ENCODE measurements at regions not wholly inside any gene's neighbourhood (a gene's known extent, or its start where the extent isn't known, plus 50 kb on each side); places are given as distances from the start of the nearest gene placed in this dataset.

DNA sequence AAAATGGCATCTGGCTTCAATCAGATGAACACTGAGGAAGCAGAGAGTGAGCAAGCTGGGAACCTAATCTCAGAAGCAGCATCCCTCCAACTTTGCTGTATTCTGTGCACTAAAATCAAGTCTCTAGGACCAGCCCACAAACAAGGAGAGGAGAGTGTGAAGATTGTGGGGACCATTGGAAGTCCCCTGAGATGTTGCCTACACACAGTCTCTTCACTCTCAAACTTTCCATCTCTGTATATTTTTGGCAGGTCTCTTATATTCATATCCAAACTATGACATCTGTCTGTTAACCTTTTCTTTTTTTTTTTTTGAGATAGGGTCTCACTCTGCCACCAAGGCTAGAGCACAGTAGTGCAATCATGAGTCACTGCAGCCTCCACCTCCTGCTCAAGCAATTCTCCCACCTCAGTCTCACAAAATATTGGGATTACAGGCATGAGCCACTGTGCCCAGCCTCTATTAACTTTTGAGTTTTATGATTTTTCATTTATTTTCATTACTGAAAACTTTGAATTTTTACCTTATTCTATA lies 1096.4 kb downstream of the TBC1D22A start:
- Histone ChIP-seq H3K4me3 (no peak overlapping the region), H3K36me3 (ENCODE audit: insufficient read depth in 1 of 2, low read depth in 1 of 2) (no peaks in the 10 kb centered on the region), H3K27ac (no peak overlapping the region), H3K27me3 (ENCODE audit: insufficient read depth in 3 of 3, low read length in 2 of 3) (no peaks in the 10 kb centered on the region), H3K4me1 (no peaks in the 10 kb centered on the region), H3K9me3 (no peaks in the 10 kb centered on the region)
- ATAC-seq (no peak), DNase-seq (no peak)
- intact Hi-C loops (cut with DNase I) = no loop called here
- no peak for TF ChIP-seq CTCF (IDR thresholded peaks at IDR 0.05)

GRCh38 chr22:47854680-47855079 lies 1092.2 kb downstream of the TBC1D22A start:
- WGBS, 3 donors = 70 to 74% (median 72%) methylated on average over 4 of the region's 4 CpGs
- intact Hi-C loops (cut with DNase I) = no loop called here
- H3K27ac ChIP-seq = no peak overlapping the region
- no peaks in the 10 kb centered on the region for H3K4me1 ChIP-seq
- H3K36me3 ChIP-seq (ENCODE audit: insufficient read depth in 1 of 2, low read depth in 1 of 2) = no peaks in the 10 kb centered on the region
- ATAC-seq (no peak), DNase-seq (no peak)
- TF ChIP-seq CTCF (IDR thresholded peaks at IDR 0.05) = no peak
- H3K27me3 ChIP-seq (ENCODE audit: insufficient read depth in 3 of 3, low read length in 2 of 3) = no peaks in the 10 kb centered on the region
- no peak overlapping the region for H3K4me3 ChIP-seq
- no peaks in the 10 kb centered on the region for H3K9me3 ChIP-seq

- ATAC-seq (no peak), DNase-seq (no peak)
- 71 to 74% (median 73%) methylated on average over 5 of the region's 5 CpGs for WGBS, 3 donors
- Histone ChIP-seq H3K9me3 (no peaks in the 10 kb centered on the region), H3K27ac (no peak overlapping the region), H3K36me3 (ENCODE audit: insufficient read depth in 1 of 2, low read depth in 1 of 2) (no peaks in the 10 kb centered on the region), H3K4me3 (no peak overlapping the region), H3K27me3 (ENCODE audit: insufficient read depth in 3 of 3, low read length in 2 of 3) (no peaks in the 10 kb centered on the region), H3K4me1 (no peaks in the 10 kb centered on the region)
- intact Hi-C loops (cut with DNase I) = no loop called here
- no peak for TF ChIP-seq CTCF (IDR thresholded peaks at IDR 0.05)
These were observed 1091.8 kb downstream of the TBC1D22A start for GRCh38 chr22:47854251-47854650.

- H3K36me3 ChIP-seq (ENCODE audit: insufficient read depth in 1 of 2, low read depth in 1 of 2) = no peaks in the 10 kb centered on the region
- no peak for TF ChIP-seq CTCF (IDR thresholded peaks at IDR 0.05)
- no peaks in the 10 kb centered on the region for H3K9me3 ChIP-seq
- DNase-seq (no peak), ATAC-seq (no peak)
- no peak overlapping the region for H3K27ac ChIP-seq
- H3K27me3 ChIP-seq (ENCODE audit: insufficient read depth in 3 of 3, low read length in 2 of 3) = no peaks in the 10 kb centered on the region
- no peak overlapping the region for H3K4me3 ChIP-seq
- intact Hi-C loops (cut with DNase I) = no loop called here
- no peaks in the 10 kb centered on the region for H3K4me1 ChIP-seq
- 83 to 92% (median 90%) methylated on average over 3 of the region's 3 CpGs for WGBS, 3 donors
These were observed 1091.3 kb downstream of the TBC1D22A start for GRCh38 chr22:47853750-47854149.

DNA sequence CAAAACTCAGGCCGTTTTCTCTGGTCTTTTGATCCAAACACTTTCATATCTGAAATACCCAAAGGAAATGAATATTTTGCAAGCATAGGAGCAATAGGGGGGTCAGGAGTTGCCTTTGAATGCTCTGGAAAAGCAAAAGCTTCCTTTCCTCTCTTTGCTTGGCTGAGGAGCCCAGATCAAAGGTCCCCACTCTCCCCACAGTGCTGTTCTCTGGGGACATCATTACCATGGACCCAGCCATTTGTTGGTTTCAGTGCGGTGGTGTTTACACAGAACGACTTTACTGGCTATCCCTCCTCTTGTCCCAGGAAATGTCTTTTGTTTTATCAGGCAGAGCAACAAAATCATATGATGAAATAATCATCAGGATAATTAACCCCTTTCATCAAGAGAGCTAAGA lies 1089.1 kb downstream of the TBC1D22A start:
- Histone ChIP-seq H3K27ac (no peak overlapping the region), H3K4me3 (no peak overlapping the region), H3K27me3 (ENCODE audit: insufficient read depth in 3 of 3, low read length in 2 of 3) (peaks cover 0 to 2% (median 0%) of the 10 kb centered on the region in 3 donors), H3K36me3 (ENCODE audit: insufficient read depth in 1 of 2, low read depth in 1 of 2) (no peaks in the 10 kb centered on the region), H3K9me3 (no peaks in the 10 kb centered on the region), H3K4me1 (no peaks in the 10 kb centered on the region)
- no peak for ATAC-seq
- no peak for DNase-seq
- 24 to 37% (median 34%) methylated on average over 3 of the region's 3 CpGs for WGBS, 3 donors
- TF ChIP-seq CTCF (IDR thresholded peaks at IDR 0.05) = no peak
- intact Hi-C loops (cut with DNase I) = no loop called here

Data from psoas muscle (tissue), 7 donors.